ENCODE measurements at regions not wholly inside any gene's neighbourhood (a gene's known extent, or its start where the extent isn't known, plus 50 kb on each side); places are given as distances from the start of the nearest gene placed in this dataset.

DNA sequence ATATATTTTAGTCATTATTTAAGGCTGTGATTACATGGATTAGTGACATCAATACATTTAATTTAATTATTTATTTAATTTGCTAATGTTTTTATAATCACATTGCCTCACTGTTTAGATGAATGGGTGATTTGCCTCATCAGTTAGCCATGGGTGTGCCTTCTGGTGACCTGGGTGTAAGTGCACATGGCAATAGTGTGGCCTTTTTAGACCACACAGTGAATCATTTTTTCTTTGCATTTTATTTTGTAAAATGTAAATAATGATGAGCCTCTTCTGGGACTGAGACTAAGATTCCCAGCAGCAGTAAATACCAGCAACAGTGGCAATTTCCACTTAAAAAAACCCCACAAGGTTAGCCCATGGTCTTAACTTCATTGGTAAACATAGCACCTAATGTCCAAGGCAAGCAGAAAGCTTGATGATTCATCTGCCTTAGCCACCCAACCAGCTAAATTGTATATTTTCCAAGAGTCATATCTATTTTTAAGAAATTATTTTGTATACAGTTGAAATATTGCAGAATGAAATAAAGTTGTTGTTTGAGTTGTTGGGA, 235.9 kb upstream of the NOVA1 start:
- no peaks in the 10 kb centered on the region for H3K27me3 ChIP-seq
- H3K36me3 ChIP-seq: no peaks in the 10 kb centered on the region
- H3K9me3 ChIP-seq: no peaks in the 10 kb centered on the region
- DNase-seq: no peak
- H3K4me3 ChIP-seq: no peak overlapping the region

DNA sequence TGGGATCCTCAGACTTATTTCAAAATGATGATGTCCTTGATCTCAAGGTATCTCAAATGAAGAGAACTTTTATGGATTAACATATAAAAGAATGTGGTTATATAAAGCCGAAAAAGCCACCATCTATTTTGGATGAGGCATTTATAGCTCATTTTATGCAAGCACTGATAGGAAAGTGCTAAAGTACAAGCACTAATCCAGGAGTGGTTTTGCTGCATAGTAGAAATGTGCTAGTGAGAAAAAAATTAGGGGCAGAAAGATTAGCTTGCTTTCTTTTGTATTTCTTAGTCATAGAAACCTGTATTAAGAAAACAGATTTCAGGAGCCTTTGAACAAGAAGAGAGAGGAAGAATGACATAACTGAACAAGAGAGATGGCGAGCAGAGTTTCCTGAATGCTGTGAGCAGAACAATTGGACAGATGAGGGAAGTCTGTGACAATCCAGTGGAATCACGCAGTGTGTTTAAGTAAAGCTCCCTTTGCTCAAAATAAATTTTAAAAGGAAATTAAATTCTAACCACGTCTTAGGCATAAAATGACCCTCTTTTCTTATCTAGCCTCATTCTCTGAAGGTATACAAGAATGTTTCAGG, 238.2 kb upstream of the NOVA1 start:
- Histone ChIP-seq H3K4me3 (no peak overlapping the region), H3K9me3 (no peaks in the 10 kb centered on the region), H3K36me3 (no peaks in the 10 kb centered on the region), H3K27me3 (no peaks in the 10 kb centered on the region)
- DNase-seq: no peak

DNA sequence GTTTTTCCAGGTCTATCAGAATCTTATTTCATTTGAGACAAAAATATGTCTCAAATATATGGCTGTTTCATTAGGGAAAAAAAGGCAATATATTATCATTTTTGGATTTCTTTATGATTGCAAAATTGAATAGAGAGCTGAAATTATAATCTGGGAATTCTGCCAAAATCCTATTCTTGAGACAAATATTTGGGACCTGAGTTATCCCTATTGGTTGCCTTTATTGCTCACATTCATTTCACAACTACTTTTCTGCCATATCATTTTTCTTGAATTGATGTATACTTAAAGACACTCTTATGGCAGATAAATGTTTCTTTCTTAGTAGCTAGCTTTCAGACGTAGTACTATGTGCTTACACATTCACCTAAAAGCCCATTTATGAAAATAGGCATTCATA, 241.6 kb upstream of the NOVA1 start:
- DNase-seq: no peak
- H3K27me3 ChIP-seq: no peaks in the 10 kb centered on the region

DNA sequence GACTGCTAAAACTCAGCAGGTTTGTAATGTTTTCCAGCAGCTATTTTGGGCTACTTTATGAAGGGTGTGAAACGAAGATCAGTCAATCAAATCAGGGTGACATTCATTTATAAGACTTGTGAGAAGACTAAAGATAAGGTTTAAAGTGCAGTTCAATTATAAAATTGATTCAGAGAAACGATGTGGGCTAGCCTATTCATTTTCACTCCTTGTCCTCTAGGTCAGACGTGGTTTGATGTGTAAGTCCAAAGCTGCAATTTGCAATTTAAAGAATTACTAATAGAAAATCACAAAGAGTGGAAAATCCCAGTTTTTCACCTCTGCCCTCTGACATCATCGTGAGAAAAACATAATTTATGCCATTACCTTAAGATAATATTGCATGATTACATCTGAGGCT, 243.5 kb upstream of the NOVA1 start:
- Histone ChIP-seq H3K9me3 (0 out of 2 replicates have a peak, but pooled peaks cover 2% of the 10 kb centered on the region), H3K27me3 (no peaks in the 10 kb centered on the region), H3K4me3 (no peak overlapping the region), H3K36me3 (no peaks in the 10 kb centered on the region)
- no peak for DNase-seq

More for the DNA sequence above, 241.6 kb upstream of the NOVA1 start:
- Histone ChIP-seq H3K4me3 (no peak overlapping the region), H3K36me3 (no peaks in the 10 kb centered on the region), H3K9me3 (0 out of 2 replicates have a peak, but pooled peaks cover 2% of the 10 kb centered on the region)

DNA sequence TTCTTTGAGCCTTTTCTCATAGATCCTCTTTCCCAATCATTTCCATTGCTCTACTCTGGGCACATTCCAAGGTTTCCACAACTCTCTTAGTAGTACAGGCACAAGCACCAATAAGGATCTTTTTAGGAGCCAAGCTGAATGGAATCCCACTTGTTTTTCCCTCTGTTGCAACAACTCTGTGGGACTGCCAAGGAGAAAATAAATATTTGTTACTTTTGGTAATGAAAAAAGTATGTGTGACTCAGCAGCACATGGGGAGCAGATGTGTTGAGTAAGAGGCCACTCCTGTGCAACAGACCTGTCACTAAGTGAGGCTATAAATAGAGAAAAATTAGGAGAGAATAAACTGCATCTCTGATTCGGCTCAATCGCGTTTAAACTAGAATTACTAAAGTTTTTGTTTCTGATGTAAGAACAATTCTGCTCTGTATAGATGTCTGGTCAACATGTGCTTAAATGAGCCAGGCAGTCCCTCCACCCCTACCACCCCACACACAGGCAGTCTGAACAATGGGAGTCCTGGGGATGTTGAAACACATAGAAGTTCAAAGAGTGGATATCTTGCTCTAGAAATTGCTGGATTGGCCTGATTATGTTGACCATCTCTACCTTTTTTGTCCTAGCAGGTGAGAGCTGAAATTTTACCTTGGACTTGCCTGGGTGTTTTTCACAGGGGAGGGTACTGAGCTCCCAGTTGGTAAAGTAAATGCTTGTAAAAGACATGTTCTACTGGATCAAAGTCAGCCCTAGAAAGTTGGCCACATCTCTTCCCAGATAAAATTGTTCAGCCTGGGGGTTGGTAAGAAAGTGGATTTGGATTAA, 244.3 kb upstream of the NOVA1 start:
- H3K36me3 ChIP-seq: no peaks in the 10 kb centered on the region
- no peaks in the 10 kb centered on the region for H3K27me3 ChIP-seq
- no peak overlapping the region for H3K4me3 ChIP-seq
- 0 out of 2 replicates have a peak, but pooled peaks cover 2% of the 10 kb centered on the region for H3K9me3 ChIP-seq
- DNase-seq: peak; percentile 62

DNA sequence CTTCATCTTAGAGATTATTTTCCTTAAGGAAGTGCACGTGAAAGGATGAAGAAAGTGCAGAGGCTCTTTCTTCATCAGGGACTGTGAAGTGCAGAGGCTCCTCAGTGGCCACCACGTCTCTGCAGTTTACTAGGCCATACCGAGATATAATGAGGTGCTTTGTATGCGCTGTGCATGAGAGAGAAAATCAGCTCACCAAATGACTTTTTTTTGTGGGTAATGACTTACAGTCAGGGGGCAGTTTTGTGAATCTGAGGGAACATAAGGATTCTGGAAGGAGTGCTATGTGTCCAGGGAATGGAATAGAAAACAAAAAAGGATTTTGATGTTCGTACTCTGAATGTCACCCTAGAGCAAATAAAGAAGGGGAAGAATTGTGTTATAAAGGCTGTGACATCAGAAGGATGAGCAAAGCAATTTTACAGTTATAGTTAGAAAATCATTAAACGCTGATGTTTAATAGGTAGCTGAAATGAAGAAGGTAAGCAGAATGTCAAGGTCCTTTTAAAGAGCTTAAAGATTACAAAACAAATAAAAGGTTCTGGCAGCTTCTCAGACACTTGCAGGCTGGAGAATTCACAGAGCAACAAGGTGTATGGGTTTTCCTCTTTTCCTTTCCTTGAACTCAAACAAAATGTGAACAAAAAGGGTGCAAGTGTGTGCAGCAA, 247.5 kb upstream of the NOVA1 start:
- 0 out of 2 replicates have a peak, but pooled peaks cover 2% of the 10 kb centered on the region for H3K9me3 ChIP-seq
- H3K4me3 ChIP-seq: no peak overlapping the region
- no peaks in the 10 kb centered on the region for H3K36me3 ChIP-seq
- H3K27me3 ChIP-seq: no peaks in the 10 kb centered on the region
- no peak for DNase-seq

DNA sequence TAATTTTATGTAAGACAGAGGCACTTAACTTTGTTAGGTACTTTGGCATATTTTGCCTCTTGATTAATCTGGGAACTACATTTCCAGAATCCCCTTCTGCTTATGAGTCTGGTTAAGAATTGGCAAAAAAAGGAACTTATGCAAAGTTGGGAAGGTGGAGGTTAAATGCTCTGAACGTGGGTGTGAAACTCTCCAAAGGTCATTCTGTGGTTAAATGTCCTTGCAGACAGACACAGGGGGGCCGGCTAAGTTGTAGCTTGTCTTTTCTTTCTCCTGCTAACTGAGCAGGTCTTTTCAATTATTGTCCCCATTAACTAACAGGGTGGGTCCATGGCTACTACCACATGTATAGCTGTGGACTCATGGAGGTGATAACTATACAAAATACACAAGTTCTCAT, 248.6 kb upstream of the NOVA1 start:
- no peak for DNase-seq
- no peak overlapping the region for H3K4me3 ChIP-seq

DNA sequence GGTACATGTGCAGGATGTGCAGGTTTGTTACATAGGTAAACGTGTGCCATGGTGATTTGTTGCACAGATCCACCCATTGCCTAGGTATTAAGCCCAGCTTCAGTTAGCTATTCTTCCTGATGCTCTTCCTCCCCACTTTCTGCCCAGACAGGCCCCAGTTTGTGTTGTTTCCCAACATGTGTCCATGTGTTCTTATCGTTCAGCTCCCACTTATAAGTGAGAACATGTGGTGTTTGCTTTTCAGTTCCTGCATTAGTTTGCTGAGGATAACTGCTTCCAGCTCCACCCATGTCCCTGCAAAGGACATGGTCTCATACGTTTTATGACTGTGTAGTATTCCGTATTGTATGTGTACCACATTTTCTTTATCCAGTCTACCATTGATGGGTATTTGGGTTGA, 251.7 kb upstream of the NOVA1 start:
- H3K27me3 ChIP-seq: no peaks in the 10 kb centered on the region
- H3K36me3 ChIP-seq: no peaks in the 10 kb centered on the region
- no peak for DNase-seq
- no peak overlapping the region for H3K4me3 ChIP-seq
- H3K9me3 ChIP-seq: no peaks in the 10 kb centered on the region

More for the DNA sequence above, 248.6 kb upstream of the NOVA1 start:
- Histone ChIP-seq H3K9me3 (0 out of 2 replicates have a peak, but pooled peaks cover 2% of the 10 kb centered on the region), H3K36me3 (no peaks in the 10 kb centered on the region), H3K27me3 (no peaks in the 10 kb centered on the region)

DNA sequence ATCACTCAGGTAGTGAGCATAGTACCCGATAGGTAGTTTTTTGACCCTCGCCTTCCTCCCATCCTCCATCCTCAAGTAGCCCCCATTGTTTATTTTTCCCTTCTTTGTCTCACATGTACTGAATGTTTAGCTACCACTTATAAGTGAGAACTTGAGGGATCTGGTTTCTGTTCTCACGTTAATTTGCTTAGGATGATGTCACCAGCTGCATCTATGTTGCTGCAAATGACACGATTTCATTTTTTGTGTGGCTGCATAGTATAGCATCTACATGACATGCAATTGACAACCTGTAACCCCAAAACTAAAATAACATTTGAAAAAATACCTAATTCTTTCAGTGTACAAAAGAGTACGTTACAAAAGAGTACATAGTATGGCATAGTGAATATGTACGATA, 254.0 kb upstream of the NOVA1 start:
- H3K36me3 ChIP-seq: no peaks in the 10 kb centered on the region
- DNase-seq: no peak
- H3K27me3 ChIP-seq: no peaks in the 10 kb centered on the region

DNA sequence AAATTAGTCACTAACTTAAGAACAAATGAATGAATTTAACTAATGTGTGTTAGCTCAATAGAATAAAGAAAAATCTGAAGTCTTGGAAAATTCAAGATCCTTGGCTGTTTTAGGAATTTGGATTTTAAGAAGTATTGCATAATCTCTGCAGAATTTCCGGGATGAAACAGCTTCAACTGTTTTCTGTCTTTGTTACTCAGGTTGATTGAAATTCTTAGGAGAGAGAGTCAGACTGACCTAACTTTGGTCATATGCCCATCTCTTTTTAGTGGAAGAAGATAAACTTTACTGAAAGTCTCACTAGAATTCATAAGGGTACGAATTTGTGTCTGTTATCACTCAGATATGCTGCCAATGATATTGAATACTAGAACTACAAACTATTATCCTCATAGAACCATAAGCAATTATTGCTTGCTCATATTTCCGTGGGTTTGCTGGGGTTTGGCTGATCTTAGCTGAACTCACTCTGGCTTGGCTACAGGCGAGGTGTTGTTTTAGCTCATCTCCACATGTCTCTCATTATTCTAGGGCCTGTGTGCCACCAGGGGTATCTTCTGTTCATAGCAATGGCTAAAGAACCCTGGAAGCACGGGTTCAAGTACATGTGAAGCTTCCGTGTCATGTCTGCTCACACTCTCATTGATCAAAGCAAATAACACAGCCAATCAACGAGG, 257.4 kb upstream of the NOVA1 start:
- no peaks in the 10 kb centered on the region for H3K27me3 ChIP-seq
- no peaks in the 10 kb centered on the region for H3K36me3 ChIP-seq
- no peak for DNase-seq
- H3K9me3 ChIP-seq: no peaks in the 10 kb centered on the region
- no peak overlapping the region for H3K4me3 ChIP-seq

More for the DNA sequence above, 254.0 kb upstream of the NOVA1 start:
- Histone ChIP-seq H3K4me3 (no peak overlapping the region), H3K9me3 (no peaks in the 10 kb centered on the region)

DNA sequence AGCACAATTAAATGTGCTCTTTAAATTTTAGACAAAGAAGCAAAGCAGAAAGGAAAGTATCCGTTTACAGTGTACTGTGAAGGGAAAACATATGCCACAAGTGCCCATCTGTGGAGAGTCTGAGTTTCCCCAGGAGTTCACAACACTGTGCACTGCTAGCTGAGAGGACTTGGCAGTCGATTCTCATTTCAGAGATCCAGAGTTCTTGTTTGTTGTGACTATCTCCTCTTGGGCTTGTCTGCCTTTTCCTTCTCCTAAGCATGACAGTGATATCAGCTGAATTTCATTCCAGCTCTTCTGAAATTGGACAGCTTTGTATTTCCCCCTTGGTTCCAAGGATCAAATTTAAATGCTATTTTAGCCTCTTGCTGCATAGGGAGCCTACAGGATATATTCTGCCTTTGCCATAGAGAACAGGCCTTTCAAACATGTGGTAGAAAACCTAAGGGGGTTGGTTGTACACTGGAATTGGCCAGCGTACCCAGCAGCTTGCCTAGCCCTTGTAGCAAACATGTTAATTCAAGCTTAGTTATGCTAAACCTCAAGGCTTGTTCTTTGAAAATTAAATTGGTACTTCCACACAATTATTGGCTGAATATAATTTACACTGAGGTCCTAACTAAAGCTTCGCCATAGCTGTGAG, 259.2 kb upstream of the NOVA1 start:
- Histone ChIP-seq H3K36me3 (no peaks in the 10 kb centered on the region), H3K9me3 (no peaks in the 10 kb centered on the region), H3K27me3 (no peaks in the 10 kb centered on the region), H3K4me3 (no peak overlapping the region)
- no peak for DNase-seq

DNA sequence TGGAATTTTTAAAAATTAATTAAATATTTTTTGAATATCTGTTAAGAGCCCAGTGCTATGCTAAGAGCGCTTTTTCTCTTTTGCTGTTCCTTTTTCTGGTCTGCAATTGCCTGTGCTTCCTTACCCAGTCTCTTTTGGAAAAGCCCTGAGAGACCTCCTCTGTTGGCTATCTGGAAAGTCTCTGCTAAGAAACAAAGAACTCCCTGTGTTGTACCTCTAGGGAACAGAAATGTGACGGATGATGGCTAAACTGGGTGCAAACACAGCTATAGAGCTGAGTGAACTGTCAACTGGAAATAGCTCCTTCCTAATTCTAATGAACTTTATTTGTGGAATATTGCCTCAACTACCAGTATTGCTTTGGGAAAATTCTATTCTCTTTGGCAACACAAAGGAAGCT, 261.6 kb upstream of the NOVA1 start:
- Histone ChIP-seq H3K9me3 (no peaks in the 10 kb centered on the region), H3K27me3 (no peaks in the 10 kb centered on the region), H3K4me3 (no peak overlapping the region), H3K36me3 (no peaks in the 10 kb centered on the region)
- DNase-seq: no peak

DNA sequence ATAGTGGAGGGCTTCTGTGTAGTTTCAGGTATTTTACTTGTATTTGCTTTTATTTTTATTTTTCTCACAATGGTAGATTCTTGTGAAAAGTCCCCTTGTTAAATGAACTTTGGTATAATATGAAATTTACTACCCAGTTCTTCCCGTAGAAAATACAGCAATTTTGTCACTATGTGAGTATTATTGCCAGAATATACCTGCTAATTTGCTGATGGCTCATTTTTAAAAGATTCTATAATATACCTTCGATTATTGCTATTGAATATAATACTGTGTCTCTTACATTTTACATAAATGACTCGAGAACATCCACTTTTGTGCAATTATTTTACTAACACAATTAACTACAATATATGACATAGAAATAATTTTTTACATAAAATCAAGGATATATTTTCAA, 262.3 kb upstream of the NOVA1 start:
- H3K36me3 ChIP-seq: no peaks in the 10 kb centered on the region

DNA sequence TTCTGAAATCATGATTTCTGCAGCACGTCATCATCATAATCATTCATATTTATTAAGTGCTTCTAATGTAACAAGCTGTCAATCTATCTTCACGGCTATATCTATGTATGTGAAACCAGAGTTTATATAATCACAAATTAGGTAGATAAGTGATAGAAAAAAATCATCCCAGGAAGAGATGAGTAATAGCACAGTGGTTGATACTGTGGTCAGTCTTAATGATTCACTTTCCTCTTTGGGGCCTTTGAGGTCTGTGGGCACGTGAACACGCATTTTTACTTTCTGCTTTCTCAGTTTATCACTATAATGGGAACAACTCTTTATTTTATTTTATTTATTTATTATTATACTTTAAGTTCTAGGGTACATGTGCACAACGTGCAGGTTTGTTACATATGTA, 265.9 kb upstream of the NOVA1 start:
- DNase-seq: no peak
- Histone ChIP-seq H3K4me3 (no peak overlapping the region), H3K27me3 (no peaks in the 10 kb centered on the region), H3K36me3 (no peaks in the 10 kb centered on the region), H3K9me3 (no peaks in the 10 kb centered on the region)

More for the DNA sequence above, 262.3 kb upstream of the NOVA1 start:
- Histone ChIP-seq H3K27me3 (no peaks in the 10 kb centered on the region), H3K9me3 (no peaks in the 10 kb centered on the region), H3K4me3 (no peak overlapping the region)
- DNase-seq: no peak

DNA sequence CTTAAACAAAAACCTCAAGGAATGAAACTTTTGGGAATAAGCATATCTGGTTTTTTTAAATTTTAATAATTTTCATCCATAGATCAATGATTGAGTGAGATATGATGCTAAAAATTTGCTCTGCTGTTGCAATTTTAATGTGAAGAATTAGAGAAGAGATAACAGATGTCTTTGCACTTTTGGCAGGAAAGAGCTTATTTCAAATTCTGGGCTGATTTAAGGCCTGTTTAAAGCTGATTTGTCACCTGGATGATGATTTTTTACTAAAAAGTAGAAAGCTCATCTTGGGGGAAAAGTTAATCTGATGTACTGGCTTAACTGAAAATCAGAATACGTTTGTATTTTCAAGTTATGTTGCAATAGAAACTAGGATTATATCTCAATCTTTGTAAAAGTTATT, 268.9 kb upstream of the NOVA1 start:
- Histone ChIP-seq H3K36me3 (no peaks in the 10 kb centered on the region), H3K27me3 (no peaks in the 10 kb centered on the region), H3K4me3 (no peak overlapping the region), H3K9me3 (no peaks in the 10 kb centered on the region)
- DNase-seq: no peak

DNA sequence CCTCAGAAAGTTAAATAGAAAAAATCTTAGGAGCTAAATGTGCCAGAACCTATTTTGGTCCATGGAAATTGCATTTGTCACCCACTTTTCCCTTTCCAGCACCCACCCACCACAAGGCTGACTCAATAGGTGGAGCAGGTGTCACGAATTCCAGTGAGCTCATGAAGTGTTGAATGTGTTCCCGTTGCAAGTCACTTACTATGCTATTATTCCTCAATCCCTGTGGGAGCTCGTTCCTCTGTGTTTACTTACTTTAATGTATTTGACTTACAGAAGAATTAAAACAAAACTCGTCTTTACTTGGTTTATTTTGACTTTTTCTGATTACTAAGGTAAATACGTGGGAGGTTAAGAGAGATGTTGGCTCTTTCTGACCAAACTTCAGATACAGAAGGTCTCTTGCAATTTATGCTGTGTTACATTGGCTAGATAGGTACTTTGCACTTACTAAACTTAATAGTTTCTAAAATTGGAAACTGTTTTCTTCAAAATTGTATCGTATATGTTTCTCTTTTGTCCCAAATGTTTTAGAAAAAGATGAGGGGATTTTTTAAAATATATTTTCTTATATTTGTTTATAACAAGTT, 269.4 kb upstream of the NOVA1 start:
- no peaks in the 10 kb centered on the region for H3K9me3 ChIP-seq
- no peak overlapping the region for H3K4me3 ChIP-seq
- DNase-seq: peak; percentile 14
- H3K27me3 ChIP-seq: no peaks in the 10 kb centered on the region
- no peaks in the 10 kb centered on the region for H3K36me3 ChIP-seq

Measured in MG63 (cell line).